A673 (cell line): ENCODE measurements at regions not wholly inside any gene's neighbourhood (a gene's known extent, or its start where the extent isn't known, plus 50 kb on each side); places are given as distances from the start of the nearest gene placed in this dataset.

ENCODE experiments used
- CTCF ChIP-seq: fragments of 300-800, 200-600 bp; sonication (generic); conservative IDR thresholded peaks from 2 replicates; pipeline ENCODE4 v1.5.1; 2017; ENCODE audit warnings: low read depth, mild to moderate bottlenecking, antibody characterized with exemption, low read length, moderate library complexity, mixed read lengths
- EZH2 ChIP-seq: fragments of 200-600 bp; sonication (generic); IDR thresholded peaks from 2 replicates; pipeline ENCODE4 v1.6.1; 2017; ENCODE audit warnings: borderline replicate concordance, low read depth, mild to moderate bottlenecking, mixed read lengths, antibody characterized with exemption, low read length; ENCODE audit not compliant: poor library complexity, severe bottlenecking

GRCh38 chr11:86172894-86173293 lies 71.7 kb upstream of the EED start:
- TF ChIP-seq CTCF, result no peak
- no peak for TF ChIP-seq EZH2
